GF-D8 (cell line): ENCODE measurements at regions not wholly inside any gene's neighbourhood (a gene's known extent, or its start where the extent isn't known, plus 50 kb on each side); places are given as distances from the start of the nearest gene placed in this dataset.

Experiments
- DNase-seq: peaks from one replicate; lab custom pipeline; 2025; lab: John Stamatoyannopoulos, UW

DNA sequence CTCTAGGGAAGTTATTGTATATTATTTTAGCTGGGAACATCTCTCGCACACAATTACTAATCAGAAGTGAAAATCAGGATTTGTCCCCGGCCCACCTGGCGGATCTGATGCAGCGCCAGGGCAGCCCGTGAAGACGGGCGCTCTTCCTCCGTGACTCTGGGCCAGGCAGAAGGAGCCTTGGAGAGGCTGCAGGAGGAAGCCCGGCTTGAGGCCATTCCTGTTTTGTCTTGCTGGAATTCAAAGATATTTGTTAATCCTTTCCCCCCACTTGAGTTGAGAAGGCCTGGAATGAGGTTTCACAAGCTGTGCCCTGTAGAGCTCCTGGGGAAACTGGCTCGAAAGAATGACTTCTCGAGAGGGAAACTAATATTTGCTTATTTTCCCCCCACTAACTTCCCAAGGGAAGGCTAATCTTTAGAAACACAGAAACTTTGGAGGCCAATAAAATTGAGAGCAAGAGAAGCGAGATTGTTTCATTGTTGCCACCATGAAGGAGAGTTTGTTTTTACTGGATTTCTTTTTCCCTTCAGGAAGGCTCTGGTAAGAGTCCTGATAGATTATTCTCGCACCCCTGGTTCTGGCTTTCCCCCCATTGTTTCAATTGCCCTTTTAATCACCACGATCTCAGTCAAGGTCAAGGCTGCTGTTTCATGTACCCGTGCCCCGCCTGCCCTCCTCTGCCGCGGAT lies 92.8 kb upstream of the SEPTIN5 start:
- no peak for DNase-seq

DNA sequence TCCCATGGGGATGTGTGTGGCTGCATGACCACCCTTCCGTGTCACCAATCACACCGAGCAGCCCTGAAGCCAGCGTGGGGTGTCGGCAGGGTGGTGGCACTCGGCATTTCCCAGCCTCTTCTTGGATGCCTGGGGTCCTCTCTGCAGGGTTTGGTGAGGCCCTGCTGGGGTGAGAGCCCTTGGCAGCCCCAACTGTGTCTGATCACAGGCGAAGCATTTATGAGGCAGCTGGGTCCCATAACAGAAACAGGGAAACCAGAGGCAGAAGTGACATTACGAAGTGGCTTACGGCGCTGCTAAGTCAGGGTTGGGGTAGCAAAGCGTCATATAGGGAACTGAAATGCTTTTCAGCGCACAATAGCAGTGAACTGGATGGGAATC lies 92.3 kb upstream of the SEPTIN5 start:
- DNase-seq, result no peak

DNA sequence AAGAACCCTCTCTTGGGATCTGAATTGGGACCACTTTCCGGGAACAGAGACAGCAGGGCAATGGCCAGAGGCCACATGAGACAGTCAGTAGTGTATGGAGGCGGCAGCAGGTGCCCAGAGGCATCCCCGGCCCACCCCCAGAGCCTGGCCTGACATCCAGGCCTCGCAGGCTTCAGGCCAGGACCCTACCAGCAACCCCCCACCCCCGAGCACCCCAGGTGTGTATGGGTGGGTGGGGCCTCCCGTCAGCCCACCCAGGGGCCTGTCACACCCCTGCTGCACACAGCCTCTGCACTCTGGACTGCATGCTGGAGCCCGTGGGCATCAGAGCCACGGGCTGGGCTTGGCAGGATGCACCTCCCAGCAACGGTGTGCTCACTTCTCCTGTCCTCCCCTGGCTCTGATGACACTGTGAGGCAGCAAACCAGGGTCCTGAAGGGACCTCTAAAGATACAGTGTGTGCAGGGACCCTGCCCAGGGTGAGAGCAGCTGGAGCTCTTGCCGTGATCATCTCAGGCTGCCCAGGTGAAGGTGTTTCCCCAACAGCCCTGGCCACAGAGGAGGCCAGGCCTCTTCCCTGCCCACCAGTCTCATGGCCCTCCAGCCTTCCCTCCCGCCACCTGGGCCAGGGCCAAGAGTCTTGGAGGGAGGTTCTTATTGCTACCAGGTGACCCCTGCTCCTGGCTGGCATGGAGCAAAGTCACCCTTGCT lies 88.8 kb upstream of the SEPTIN5 start:
- DNase-seq, result no peak

DNA sequence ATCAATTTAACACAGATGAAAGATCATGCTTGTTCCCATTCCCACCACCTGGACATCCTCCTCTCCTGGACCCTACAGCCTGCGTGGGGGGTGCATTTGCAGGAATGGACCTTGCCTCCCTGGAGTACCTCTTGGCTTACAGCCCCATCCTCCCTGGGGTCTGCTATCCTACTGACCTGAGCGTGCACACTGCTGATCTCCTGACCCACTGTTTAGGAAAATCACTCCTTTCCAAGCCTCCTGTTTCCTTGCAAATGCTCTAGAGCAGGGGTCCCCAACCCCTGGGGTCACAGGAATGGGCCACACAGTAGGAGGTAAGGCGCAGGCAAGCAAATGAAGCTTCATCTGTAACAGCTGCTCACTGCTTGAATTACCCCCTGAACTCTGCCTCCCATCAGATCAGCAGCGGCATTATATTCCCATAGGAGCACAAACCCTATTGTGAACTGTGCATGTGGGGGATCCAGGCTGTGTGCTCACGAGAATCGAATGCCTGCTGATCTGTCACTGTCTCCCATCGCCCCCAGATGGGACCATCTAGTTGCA lies 88.2 kb upstream of the SEPTIN5 start:
- no peak for DNase-seq

DNA sequence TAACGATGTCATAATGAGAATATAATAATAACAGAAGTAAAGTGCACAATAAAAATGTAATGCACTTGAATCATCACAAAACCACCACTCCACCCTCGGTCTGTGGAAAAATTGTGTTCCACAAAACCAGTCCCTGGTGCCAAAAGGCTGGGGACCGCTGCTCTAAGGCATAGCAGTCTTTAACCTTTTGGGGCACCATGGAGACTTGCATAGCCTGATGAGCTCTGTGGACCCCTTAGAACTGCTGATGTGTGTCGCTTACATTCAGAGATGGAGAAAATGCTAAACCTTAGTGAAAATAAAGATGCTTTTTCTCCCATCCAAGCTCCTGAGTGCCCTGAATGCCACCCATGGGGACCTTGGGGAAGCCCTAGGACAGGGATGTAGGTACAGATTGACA lies 87.6 kb upstream of the SEPTIN5 start:
- no peak for DNase-seq

DNA sequence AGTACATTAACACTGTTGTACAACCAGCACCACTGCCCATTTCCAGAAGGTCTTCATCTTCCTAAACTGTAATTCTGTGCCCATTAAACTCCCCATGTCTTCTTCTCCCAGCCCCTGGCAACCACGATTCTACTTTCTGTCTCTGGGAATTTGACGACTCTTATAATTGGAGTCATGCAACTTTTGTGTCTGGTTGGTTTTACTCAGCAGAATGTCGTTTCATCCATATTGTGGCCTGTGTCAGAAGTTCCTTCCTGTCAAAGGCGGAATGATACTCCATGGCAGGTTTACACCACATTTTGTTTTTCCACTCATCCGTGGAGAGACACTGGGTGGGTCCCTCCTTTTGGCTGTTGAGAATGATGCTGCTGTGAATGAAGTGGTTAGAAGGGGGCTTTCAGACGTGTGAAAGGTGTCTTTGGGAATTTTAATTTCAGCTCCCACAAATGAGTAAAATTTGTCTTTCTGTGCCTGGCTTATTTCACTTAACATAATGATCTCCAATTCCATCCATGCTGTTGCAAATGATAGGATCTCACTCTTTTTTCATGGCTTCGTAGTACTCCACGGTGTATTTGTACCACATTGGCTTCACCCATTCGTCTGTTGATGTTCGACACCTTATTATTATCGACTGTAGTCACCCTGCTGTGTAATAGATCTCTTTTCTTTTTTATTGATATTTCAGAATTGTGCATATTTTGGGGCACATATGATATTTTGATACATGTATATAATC lies 86.1 kb upstream of the SEPTIN5 start:
- no peak for DNase-seq

DNA sequence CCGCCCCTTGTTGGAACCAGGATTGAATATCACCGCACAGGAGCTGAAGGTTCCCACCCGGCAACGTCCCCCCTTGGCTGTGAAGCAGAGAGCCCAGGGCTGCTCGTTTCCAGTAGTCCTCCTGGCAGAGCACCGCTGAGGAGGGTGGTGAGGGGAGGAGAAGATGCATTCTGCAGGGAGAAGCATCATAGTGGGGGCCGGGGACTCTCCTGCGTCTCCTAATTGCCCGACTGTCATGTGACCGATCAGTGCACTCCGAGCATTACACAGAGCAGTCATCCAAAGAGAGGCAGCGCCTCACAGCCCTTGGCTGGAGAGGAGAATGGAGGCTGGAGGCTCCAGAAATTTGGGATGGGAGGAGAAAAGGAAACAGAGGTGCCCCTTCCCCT lies 85.0 kb upstream of the SEPTIN5 start:
- no peak for DNase-seq

DNA sequence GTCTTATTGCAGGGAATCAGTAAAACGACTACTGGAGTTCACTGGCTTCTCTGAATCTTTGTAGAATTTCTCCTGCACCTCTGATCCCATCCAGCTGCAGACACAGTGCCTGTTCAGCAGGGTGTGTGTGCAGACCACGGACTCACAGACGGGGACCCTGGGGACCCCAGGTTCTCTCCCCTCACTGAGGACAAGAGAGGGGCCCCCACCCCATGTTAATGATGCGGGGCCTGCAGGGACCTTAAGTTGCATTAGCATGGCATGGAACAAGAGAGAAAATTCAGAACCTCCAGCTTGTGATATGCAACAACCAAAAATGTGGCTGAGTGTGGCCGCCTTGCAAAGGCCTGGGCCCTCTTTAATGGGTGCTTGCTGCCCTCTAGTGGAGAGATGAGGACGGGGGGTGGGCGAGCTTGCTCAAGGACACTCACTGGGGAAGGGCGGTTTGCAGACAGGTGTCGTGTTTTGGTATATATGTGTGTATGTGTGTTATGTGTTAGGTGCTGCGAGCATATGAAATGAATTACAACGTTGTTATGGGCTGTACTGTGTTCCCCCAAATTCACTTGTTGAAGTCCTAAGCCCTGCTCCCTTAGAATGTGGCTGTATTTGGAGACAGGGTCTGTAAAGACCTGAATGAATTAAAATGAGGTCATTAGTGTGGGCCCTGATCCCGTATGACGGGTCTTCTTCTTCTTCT lies 84.4 kb upstream of the SEPTIN5 start:
- peak; percentile 10 for DNase-seq

DNA sequence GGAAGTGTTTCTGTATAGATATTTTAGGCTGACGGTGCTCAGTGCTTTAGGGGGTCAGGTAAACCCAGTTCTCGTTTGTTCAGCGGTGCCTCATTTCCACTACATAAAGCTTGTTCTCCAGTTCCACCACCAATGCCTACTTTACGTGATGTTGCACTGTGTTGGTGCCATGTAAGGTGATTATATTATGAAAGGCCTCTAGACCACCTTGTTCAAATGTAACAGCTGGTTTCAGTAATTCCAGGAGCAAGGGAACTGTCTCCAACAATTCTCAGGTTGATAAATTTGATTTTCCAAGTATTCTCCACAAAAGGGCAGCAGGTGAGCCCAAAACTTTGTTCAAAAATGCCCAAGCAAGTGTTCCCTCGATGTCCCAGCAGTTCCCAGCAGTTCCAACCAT lies 83.7 kb upstream of the SEPTIN5 start:
- DNase-seq, result no peak

DNA sequence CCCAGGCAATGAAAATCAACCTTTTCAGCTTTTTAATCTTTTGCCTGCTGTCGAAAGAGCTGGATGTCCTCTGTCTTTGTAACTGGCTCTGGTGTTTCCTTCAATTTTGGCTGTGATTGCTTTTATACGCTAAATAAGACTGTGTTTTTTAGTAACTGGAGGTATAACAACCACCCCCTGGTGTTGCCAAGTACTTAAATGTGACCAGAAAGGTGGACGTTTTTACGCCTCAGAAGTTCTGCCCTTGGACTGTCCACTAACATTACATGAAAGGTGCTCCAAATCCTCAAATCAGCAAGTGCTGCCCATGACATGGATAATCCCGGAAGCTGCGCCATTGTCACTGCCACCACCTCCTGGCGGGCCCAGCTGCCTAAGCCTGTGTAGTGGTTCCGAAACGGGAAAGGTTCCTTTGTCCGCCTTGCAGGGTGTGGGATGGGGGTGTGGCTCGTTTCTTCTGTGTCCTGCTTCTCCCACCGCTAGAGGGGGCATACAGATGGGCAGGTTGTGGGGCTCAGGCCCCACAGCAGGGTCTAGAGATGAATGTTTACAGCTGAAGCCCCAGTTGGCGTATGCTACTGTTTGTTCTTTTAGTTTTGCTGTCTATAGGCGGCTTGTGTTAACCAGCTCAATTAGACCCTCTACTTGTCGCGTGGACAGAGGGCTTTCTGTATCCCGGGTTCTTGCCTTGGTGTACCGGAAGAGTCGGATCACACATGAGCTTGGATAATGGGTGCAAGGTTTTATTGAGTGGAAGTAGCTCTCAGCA lies 82.2 kb upstream of the SEPTIN5 start:
- DNase-seq, result peak; percentile 14

DNA sequence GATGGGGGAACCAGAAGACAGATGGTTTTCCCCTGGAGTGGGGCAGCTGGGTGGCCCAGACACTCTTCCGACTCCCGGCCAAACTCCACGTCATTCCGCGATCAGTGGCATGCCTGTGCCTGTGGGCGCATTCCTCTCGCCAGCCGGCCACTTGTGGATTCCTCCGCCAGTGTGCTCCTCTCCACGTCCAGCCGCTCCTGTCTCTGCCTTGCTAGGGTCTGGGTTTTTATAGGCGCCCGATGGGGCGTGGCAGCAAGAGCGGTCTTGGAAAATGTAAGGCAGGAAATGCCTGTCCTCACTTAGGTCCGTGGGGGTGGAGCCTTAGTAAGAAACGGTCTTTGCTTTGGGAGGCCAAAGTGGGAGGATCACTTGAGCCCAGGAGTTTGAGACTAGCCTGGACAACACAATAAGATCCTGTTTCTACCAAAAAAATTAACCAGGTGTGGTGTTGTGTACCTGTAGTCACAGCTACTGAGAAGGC lies 81.6 kb upstream of the SEPTIN5 start:
- no peak for DNase-seq

DNA sequence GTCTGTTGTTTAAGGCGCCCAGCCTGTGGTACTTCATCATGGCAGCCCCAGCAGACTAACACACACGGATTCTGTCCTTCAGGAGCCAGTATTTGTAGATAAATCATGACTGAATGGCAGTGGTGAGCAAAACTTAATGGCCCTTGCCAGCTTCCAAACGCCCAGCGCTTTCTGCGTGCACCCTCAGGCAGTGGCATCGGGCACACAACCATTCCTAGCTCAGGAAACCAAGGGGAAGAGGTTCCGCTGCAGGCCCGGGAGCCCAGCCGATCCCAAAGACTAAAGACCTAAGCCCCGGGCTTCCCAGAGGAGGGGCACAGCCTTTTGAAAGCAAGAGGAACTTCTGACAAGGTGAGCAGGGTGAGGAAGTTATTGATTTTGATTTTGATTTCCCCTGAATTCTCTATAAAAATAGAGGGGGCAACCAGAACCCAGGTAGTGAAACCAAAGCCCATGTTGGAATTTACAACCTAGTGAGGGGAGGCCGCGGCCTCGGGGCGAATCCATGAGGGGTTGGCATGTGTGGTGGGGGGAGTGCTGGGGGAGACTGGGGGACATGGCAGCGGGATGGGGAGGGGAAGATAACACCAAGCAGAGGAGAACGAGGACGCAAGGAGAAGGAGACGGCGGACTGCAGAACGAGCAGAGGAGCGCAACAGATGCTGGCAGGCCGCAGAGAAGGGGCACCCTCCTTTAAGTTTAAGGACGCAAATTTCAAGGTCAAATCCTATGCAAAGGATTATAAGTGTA lies 79.9 kb upstream of the SEPTIN5 start:
- DNase-seq, result no peak

DNA sequence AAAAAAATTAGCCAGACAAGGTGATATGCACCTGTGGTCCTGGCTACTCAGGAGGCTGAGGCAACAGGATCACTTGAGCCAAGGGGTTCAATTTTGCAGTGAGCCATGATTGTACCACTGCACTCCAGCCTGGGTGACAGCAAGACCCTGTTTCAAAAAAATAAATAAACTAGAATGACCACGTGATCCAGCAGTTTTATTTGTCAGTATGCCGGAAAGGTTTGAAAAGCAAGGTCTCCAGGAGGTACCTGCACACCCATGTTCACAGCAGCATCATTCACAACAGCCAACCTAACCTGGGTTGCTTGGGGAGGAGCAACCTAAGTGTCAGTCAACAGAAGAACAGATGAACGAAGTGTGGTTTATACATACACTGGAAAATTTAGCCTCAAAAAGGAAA lies 78.7 kb upstream of the SEPTIN5 start:
- DNase-seq, result no peak

DNA sequence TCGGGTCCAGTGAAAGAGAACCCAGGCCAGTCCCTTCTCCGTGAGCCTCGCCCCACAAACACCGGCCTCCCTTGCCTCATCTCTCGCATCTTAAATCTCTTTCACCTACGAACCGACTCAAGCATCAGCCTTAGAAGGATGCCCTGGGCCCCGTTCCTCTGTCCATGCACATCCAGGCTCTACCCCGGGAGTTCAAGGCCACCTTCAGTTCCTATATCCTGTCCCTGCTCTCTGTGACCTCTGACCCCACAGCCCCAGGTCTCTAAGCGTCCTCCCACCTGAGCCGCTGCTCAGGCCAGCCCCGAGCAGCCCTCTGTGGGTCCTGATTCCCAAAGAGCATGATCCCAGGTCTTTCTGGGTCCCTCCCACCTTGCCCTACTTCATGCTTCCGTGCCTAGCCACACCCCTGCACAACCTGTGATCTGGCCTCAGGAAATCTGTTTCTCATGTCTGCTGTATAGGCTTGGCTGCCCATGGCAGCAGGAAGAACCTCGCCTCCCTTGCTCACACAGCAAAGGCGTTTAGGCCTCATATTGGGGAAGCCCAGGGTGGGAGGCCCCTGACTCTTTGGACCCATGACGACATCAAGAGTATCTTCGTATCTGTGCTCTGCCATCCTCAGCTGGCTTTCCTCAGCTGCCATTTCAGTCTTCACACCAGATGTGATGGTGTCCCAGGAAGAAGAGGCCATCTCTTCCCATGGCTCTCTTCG lies 77.5 kb upstream of the SEPTIN5 start:
- no peak for DNase-seq

DNA sequence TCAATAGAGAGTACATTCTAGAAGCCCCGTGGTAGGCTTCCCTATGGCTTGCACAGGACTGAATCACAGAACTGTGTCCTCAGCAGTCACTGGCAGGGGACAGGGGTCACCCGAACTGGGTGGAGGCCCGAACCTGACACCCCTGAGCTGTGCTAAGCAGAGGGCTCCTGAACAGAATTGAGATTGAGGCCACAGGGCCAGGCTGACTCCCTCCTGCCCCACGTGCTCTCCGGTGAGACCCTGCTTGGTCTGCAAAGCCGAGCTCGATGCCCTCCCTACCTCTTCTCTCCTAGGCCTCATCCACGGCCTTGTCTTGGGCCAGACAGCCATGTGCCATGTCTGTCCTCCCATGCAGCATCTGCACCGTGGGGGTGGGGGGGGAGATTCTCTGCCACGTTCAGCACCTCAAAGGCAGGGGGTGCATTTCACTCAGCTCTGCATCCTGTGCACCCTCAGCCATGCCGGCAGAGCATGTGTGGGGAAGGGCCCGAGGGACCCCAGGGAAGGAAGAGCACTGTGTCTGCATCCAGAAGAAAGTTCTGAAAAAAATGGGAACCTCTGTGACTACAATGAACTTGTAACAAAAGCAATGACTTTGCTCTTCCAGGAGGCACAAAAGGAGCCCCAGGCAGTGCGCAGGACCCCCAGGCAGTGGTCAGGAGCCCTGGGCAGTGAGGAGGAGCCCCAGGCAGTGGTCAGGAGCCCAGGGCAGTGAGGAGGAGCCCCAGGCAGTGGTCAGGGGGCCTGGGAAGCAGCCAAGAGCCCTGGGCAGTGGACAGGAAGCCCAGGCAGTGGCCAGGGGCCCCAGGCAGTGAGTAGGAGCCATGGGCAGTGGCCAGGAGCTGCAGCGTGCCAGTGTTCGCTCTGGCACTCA lies 76.7 kb upstream of the SEPTIN5 start:
- no peak for DNase-seq

DNA sequence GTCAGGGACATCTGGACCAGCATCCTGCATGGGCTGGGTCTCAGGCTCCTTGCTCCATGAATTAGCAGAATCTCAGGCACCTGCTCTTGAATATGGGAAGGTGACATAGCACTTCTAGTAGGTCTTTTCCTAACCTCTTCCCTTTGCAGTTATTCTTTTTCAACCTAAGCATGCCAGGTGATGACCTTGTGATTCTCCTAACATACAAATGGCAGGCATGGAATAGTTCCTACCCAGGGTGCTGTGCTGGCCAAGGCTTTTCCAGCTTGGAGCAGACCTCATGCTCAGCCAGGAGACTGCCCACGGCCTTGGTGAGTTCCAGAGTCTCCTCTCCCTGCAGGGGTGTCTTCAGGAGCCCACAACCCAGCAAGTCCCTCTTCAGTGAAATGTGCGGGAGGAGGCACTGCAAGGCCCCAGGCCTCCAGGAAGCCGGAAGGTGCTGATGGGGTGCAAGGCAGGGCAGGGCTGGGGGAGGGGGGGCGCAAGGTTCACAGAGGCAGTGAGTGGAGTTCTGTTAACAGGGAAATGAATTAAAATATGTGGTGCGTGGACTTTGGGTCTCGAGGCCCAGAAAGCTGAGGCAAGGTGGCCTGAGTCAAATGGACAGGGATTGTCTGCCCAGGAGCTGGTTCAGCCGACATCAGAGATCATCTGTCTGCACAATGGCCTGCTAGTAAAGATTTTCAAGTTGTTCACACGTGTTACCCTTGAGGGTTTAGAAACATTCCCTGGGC lies 75.9 kb upstream of the SEPTIN5 start:
- DNase-seq, result no peak

DNA sequence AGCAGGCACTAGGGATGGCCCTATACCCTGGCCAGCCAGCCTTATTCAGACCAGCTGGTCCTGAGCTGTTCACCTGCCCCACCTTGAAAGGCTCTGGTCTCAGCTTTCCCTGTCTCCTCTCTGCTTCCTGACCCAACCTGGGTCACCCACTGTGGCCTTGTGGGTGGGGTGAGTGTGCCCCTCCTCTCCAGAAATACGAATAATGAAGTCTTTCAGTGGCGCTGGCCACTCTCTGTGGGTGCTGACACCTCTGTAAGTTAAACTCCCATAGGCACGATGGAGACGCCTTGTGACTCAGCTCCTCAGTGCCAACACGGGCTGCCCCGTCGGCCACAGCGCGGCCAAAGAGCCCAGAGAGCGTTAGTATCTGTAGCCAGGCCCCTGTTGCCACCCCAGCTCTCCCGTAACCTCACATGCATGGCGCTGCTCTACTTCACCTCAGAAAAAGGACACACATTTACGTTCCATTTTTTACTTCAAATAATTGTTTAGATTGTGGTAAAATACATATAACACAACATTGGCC lies 74.6 kb upstream of the SEPTIN5 start:
- DNase-seq, result no peak

DNA sequence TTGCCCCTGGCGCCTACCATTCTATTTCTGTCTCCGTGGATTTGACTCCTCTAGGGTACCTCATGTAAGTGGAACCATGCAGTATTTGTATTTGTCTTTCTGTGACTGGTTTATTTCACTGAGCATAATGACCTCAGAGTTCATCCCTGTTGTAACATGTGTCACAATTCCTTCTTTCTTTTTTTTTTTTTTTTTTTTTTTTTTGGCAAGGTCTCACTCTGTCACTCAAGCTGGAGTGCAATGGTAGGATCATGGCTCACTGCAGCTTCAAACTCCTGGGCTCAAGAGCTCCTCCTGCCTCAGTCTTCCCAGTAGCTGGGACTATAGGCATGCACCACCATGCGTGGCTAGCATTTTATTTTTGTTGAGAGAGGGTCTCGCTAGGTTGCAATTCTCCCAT lies 74.0 kb upstream of the SEPTIN5 start:
- no peak for DNase-seq
